EH (cell line): ENCODE measurements at regions not wholly inside any gene's neighbourhood (a gene's known extent, or its start where the extent isn't known, plus 50 kb on each side); places are given as distances from the start of the nearest gene placed in this dataset.

Experiments
- DNase-seq: peaks from one replicate; pipeline ENCODE4 v3.0.0-alpha.2; 2015; ENCODE audit warnings: low read depth

DNA sequence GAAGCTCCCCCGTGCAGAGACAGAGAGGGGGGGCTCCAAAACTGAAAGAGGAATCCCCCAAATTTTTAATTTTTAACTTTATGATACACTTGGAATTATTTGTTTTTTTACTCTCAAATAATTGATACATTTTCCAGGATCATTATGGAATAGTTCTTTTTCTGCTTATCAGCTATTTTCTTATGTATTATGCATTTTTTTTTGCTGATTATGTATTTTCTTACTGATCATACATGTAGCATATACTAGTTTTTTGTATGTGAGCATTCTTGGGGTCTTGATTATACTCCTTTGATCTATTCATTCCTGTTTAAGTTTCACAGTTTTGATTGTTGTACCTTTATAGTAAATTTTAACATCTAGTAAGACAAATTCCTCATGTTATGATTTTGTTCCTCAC lies 55.5 kb upstream of the LDHB start:
- DNase-seq = no peak

DNA sequence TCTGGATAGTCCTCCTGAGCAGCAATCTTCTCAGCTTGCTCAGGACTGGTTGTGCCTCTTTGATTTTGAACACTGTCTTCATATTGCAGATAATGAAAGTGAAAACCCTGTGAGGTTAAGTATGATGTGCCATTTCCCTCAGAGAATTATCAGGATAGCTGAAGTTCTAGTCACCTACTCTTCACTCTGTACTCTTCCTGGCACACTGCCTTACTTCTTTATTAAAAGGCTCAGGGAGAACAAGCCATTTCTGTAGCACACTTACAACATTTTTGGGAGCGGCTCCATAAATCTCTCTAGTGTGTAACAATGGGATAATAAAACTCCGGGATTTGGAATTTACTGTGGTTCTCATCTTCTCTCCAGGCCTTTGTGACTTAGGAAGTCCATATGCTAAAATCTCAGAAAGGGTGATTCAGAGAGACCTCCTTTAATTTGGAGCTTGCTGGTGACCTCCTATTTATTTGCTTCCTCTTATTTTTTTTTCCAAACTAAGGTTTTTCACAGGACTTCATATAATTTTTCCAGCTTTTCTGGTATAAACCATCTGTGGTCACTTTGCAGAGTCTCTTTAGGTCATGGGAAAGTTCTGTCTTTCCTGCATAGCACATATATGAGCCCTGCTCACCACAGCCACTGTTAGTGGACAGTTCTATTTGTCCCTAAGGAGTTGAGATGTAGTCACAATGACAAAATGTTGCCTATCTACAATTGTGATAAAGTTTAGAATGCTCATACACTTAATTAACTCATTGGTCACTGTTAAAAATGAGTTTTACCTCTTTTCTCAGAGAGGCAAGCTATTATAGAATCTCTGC lies 53.5 kb upstream of the LDHB start:
- DNase-seq = peak; percentile 83
